ENCODE measurements at regions not wholly inside any gene's neighbourhood (a gene's known extent, or its start where the extent isn't known, plus 50 kb on each side); places are given as distances from the start of the nearest gene placed in this dataset.

DNA sequence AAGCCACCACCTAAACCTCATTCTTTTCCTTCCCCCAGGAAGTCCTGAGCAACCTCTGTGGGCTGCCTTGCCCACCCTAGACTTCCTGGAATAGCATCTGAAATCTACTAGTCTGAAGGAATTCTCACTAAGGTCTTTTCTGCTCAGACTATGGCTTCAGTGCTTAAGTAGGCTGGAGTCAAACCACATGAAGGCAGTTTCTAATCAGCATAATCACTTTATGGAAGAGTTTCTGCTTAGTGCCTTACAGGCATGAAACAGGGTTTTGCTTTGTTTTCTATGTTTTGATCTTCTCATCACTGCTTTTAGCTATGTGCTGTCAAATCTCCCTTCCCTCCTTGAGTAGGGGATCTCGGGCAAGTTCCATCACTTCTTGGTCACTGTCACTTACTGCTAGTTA lies 117.7 kb downstream of the WT1 start:
- DNase-seq (ENCODE audit: low spot score): no peak

DNA sequence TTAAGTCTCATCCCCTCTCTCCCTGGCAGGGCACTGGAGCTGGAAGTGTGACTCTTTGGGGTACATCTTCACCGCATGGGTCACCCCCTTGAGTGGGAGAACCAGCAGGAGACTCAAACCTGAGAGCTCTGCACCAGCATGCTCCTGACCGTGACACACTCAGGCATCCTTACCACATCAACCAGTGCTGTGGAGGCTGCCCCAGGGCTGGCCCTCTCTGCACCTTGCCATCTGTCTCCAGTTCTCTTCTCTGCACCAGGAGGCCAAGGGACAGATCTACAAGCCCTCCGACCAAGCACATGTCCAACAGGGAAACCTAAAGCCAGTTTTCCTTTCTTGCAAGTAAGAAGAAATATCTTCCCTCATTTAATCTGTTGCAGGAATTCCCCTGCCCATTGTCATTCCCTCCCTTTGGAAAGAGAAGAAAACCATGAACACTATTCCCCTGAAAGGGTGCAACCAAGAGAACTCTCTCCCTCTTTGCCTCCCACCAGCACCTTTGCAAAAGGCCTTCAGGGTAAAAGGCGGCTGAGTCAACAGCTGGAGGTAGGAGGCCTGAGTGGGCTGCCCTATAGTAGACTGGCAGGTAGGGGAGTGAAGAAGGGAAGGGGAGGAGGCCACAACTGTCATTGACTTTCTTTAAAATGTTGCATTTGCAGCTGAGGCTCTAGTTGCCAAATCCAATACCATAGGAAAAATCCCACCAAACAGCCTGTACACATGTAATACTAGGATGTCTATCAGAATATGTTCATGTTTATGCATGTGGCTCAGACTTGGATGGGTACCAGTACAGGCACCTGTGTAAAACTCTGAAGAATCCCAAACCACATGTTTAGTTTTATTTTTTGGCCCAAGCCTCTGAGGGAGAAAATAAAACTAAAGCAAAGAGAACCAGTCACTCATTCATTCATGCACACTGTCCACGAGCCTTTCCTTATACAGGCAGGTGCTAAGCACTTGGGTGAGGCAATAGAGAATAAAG lies 117.0 kb downstream of the WT1 start:
- no peak for DNase-seq (ENCODE audit: low spot score)

DNA sequence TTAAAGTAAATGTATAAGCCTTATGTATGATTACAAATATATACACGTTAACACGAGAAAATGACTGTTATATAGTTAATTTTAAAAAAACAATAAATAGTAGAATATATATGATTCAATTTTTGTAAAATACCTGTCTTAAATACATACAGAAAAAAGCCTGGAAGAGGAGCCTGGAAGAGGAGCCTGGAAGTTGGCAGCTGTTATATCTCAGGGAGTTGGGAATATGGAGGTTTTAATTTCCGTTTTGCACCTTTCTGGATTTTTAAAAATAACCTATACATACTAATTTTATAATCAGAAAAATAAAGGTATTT lies 111.6 kb downstream of the WT1 start:
- no peak for DNase-seq (ENCODE audit: low spot score)

DNA sequence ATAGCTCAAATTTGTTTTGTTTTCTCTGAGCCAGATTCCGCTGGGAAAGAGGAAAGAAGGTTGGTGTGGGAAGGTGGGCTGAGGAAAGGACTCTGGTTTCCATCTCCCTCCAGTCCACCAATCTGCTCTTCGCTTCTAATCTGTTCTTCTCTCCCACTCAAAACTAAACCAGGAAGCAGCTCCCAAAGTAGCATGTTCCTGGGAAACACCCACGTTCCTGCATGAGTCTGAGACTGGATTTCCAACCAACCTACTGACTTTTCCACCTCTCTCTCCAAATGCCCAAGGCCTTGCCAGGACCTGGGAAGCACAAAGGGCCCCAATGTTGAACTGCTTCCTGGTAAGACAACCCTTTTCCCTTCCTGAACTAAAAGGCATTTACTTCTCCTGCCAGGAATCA lies 110.2 kb downstream of the WT1 start:
- no peak for DNase-seq (ENCODE audit: low spot score)

DNA sequence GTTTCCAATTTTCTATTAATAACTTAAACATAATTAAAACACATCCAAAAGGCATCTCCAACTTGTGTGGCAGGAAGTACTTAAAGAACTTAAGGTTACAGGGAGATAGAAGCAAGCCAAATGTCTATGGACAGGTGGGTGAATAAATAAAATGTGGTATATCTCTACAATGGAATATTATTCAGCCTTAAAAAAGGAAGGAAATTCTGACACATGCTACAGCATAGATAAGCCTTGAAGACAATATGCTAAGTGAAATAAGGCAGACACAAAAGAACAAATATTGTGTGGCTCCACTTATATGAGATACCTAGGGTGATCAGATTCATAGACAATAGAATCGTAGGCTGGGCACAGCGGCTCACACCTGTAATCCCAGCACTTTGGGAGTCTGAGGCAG lies 109.6 kb downstream of the WT1 start:
- DNase-seq (ENCODE audit: low spot score): no peak

DNA sequence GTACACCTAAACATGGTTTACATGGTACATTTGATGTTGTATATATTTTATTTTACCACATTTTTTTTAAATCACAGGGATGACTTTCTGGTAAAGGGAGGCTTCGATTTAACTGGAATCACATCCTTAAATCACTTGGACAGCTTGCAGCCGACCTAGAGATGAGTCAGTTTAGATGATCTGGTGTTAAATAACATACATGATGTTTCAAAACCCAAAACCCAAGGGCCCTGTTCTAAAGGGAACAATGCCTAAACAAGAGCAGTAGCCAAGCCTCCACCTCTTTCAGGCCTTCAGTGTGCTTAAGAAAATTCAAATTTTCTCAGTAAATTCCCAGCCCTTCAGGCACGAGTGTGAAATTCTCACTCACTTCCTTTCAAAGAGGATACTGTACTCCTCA lies 108.8 kb downstream of the WT1 start:
- DNase-seq (ENCODE audit: low spot score): no peak

DNA sequence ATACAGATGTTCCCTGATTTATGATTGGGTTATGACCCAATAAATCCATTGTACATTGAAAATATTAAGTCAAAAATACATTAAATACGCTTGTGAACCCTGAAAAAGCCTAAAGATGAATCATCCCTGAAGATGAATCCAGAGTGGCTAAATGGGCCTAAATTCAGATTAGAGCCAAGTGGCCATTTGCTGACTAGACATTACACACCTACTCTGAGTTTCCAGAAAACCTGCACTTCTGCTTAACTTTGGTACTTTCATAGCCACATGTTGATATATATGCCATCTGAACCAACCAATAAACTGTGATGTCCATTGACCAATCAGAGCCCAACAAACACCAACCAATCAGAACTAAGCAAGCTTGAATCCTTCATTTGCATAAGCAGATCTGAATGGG lies 106.9 kb downstream of the WT1 start:
- DNase-seq (ENCODE audit: low spot score): no peak

DNA sequence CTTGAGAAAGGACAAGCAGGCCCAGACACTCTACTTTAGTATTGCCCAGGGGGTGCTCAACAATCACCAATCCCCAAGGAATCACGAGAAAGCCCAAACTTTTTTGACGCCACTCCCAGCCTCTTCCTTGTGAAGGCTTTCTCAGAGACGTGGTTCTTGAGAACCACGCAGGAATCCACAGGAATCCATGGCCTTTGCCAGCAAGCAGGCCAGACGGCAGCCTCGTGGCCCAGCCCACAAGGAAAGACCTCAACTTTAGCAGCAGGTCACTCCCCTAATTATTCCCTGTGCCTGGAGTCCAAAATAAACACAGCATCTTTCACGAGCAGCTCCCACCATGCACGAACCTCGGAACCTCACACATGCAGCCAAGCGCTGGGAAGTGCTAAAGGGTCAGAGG lies 104.2 kb downstream of the WT1 start:
- no peak for DNase-seq (ENCODE audit: low spot score)

DNA sequence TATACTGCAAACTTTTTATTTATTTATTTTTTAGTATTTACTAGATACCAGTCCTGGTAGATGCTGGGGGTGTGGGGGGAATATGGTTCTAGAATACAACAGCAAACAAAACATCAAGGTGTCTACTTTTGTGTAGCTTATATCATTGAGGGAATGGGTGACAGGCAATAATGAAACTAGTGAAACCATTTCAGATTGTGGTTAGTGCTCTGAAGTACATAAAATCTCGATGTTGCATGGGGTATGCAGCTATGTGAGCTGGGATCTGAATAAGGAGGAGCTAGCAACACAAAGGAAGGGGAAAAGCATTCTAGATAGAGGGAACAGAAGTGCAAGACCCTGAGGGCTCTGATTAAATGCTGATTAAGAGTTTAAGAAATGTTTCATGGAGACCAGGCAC lies 103.5 kb downstream of the WT1 start:
- DNase-seq (ENCODE audit: low spot score): no peak

DNA sequence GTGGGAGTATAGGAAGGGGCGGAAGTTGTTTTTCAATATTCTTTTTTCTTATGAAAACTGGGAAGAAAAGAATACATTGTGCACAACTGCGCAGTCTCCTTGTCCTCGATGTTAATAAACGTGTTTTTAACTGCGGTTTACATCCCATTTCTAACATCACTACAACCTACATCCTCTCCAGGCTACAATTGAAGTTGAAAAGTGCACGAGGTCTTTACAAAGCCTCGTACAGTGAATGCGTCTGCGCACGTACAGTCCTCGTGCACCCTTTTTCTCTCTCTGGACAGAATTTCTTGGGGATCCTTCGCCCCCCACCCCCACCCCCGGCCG lies 102.4 kb downstream of the WT1 start:
- no peak for DNase-seq (ENCODE audit: low spot score)

DNA sequence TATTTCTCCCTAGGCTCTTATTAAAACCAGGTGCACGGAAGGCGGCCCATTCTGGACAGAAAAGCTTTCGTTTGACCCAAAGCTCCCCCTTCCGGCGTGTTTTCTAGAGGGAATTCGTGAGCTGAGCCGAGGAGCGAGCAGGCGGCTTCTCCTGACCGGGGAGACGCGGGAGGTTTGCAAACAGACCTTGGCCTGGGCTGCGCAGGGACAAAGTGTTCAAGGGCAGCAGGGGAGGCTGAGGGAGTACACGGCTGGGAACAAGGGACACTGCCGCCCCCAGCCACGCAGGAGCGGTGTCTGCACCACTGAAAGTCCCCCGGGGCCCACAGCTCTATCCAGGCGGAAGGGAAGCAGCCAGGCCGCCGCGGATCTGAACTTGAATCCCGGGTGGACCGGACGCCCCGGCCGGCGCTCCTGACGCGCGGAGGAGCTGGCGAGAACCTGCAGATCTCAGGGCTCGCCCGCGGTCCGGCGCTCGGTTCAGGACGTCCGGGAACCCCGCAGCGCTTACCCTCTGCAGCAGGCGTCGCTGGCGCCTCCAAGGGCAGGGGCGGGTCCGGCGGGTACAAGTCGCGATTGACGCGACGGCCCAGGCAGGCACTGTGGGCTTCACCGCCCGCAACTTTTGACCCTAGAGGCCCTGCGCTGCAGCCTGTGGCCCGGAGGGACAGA lies 101.9 kb downstream of the WT1 start:
- peak; percentile 36 for DNase-seq (ENCODE audit: low spot score)

DNA sequence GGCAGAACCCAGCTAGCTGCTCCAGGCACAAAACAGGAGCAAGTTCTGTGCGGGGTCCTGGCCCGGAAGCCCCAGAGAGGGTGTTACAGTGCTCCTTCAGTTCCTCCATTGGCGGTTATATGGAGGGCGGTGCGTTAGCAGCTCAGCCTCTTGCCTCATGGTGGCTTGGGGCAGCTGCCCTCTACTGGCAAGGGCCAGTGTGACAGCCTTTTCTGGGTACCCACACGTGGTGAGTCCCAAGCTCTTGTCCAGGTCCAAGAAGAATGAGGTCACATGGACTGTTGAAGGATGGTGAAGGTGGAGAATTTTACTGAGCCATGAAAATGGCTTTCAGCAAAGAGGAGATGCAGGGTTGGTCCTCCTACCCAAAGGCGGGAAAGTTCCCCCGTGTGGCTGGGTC lies 100.5 kb downstream of the WT1 start:
- DNase-seq (ENCODE audit: low spot score): no peak
